PC-3 (cell line): ENCODE measurements at regions not wholly inside any gene's neighbourhood (a gene's known extent, or its start where the extent isn't known, plus 50 kb on each side); places are given as distances from the start of the nearest gene placed in this dataset.

ENCODE experiments used
- CTCF ChIP-seq: fragments of 300-600 bp; sonication (generic); conservative IDR thresholded peaks from 2 replicates; pipeline ENCODE4 v1.5.1; 2017; ENCODE audit warnings: antibody characterized with exemption, low read depth, mild to moderate bottlenecking, low read length
- EZH2 ChIP-seq: fragments of 300-600 bp; sonication (generic); IDR thresholded peaks from one replicate; pipeline ENCODE4 v1.6.1; 2017; ENCODE audit warnings: antibody characterized with exemption, mild to moderate bottlenecking, low read length; ENCODE audit not compliant: unreplicated experiment
- EZH2phosphoT487 ChIP-seq: fragments of 300-600 bp; sonication (generic); IDR thresholded peaks from 2 replicates; pipeline ENCODE4 v1.6.1; 2018; ENCODE audit warnings: mild to moderate bottlenecking, antibody characterized with exemption, low read length, borderline replicate concordance

- no peak for TF ChIP-seq CTCF
- TF ChIP-seq EZH2, result no peak
- no peak for TF ChIP-seq EZH2phosphoT487
These were observed 165.3 kb upstream of the PPP1R2C start for GRCh38 chrX:42943051-42943974.
